NT2/D1 (cell line): ENCODE measurements at regions not wholly inside any gene's neighbourhood (a gene's known extent, or its start where the extent isn't known, plus 50 kb on each side); places are given as distances from the start of the nearest gene placed in this dataset.

ENCODE experiments used
- SUZ12 ChIP-seq: IDR thresholded peaks from 2 replicates; pipeline ENCODE4 v1.6.1; 2011; ENCODE audit not compliant: insufficient read length, insufficient read depth; ENCODE audit errors: extremely low read depth
- ZNF274 ChIP-seq: IDR thresholded peaks from 2 replicates; pipeline ENCODE4 v1.6.1; 2011; ENCODE audit warnings: mild to moderate bottlenecking, low read depth, low read length

DNA sequence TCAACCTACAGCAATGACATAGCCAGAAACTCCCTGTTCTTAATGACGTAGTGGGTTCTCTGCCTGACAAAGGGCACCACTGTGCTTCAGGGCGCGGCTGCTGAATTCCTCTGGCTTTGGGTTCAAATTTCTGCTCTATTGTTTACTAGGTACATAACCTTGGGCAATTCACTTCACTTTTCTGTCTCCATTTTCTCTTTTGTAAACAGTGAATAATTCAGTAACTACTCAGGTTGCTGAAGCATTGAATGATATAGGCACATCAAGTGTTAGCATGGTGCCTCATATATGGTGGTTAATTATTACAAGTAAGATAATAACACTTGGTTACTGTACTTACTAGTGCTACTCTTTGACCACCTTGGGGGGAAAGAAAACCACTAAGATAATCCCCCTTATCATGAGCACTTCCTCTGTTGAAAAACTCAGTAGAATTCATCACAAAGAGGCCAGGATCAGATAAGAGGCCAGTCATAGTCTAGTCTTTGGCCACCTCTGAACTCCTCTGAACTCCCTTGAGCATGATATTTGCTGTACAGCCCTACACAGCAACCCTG is 92.0 kb upstream of the AHR start:
- TF ChIP-seq ZNF274: no peak
- TF ChIP-seq SUZ12: no peak
